ENCODE measurements at regions not wholly inside any gene's neighbourhood (a gene's known extent, or its start where the extent isn't known, plus 50 kb on each side); places are given as distances from the start of the nearest gene placed in this dataset.

DNA sequence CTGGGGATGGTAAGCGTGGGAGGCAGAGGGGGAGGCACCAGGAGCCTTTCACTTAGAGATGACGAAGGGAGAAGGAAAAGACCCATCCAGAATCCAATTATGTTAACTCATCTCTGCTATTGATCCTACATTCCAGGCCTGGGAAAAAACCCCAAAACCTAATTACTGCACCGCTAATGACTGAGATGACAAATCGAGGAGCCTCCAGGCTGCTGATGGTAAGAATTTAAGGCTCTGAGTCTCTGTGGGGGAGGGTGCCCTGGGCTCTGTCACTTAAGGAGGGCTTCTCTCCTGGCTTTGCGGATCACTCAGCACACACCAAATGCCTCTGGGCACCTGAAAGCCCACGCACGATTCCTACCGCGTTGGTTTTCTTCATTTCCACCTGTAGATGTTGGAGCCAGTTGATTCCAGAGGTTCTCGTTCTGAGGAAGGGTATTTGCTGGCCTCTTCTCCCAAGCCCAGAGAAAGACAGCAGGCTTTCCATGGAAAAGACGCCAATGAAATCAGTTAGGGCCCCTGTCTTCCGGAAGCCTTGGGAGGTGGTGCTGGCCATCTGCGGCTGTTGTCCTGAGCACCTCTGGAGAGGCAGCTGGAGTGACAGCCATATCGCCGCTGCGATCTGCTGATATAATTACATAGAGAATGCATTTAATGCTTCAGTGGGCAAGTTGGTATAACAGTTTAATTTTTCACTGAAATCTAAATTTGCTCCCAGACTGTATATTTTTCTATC is 751.2 kb downstream of the BRD1 start:
- no peak for FAIRE-seq
- TF ChIP-seq TAF1 (IDR thresholded peaks at IDR 0.05; ENCODE audit: low read depth, low read length) (no peak), POU2F2 (IDR thresholded peaks at IDR 0.05; ENCODE audit: low read depth, low read length) (no peak), POLR2A (IDR thresholded peaks at IDR 0.05; ENCODE audit: low read depth, low read length) (no peak), PAX5 (IDR thresholded peaks at IDR 0.05; ENCODE audit: insufficient read depth, low read length, severe bottlenecking) (no peak), SPI1 (IDR thresholded peaks at IDR 0.05; ENCODE audit: low read depth, low read length) (no peak), POLR2AphosphoS5 (IDR thresholded peaks at IDR 0.05; ENCODE audit: low read depth, low read length) (no peak)
- no peak for DNase-seq (ENCODE audit: insufficient read length, low spot score)

DNA sequence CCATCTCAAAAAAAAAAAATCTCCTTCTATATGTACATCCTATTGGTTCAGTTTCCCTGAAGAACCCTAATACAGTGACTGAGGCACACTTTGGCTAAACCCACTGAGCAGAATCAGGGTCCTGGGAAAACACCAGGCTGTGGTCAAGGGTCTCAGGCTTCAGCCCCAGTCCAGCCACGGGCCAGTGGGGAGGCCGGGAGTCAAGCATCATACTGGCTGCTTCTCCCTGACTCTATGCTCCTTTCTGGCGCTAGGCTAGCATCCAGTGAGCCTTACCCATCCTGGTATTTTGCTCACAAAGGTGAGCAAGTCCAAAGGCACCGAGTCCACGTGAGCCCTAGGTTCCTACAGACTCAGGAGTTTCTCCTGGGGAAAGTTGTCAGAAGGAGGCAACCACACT is 752.5 kb downstream of the BRD1 start:
- FAIRE-seq (no peak), DNase-seq (ENCODE audit: insufficient read length, low spot score) (no peak)
- no peak for TF ChIP-seq TAF1 (IDR thresholded peaks at IDR 0.05; ENCODE audit: low read depth, low read length)
- no peak for TF ChIP-seq POLR2A (IDR thresholded peaks at IDR 0.05; ENCODE audit: low read depth, low read length)
- TF ChIP-seq POLR2AphosphoS5 (IDR thresholded peaks at IDR 0.05; ENCODE audit: low read depth, low read length): no peak
- TF ChIP-seq PAX5 (IDR thresholded peaks at IDR 0.05; ENCODE audit: insufficient read depth, low read length, severe bottlenecking): no peak
- no peak for TF ChIP-seq POU2F2 (IDR thresholded peaks at IDR 0.05; ENCODE audit: low read depth, low read length)
- no peak for TF ChIP-seq SPI1 (IDR thresholded peaks at IDR 0.05; ENCODE audit: low read depth, low read length)

DNA sequence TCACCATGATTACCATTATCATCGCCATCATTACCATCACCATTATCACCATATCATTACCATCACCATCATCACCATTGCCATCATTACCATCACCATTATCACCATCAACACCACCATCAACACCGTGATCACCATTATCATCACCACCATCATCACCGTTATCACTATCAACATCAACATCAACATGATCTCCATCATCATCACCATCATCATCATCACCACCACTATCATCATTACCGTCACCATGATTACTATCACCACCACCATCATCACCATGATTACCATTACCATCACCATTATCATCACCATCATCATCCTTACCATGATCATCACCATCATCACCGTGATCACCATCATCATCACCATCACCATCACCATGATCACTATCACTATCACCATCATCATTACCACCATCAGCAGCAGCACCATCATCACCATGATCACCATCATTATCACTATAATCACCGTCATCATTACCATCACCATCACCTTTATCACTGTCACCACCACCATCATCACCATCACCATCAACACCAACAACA is 753.7 kb downstream of the BRD1 start:
- DNase-seq (ENCODE audit: insufficient read length, low spot score): no peak
- FAIRE-seq: no peak
- TF ChIP-seq SPI1 (IDR thresholded peaks at IDR 0.05; ENCODE audit: low read depth, low read length) (no peak), POLR2AphosphoS5 (IDR thresholded peaks at IDR 0.05; ENCODE audit: low read depth, low read length) (no peak), TAF1 (IDR thresholded peaks at IDR 0.05; ENCODE audit: low read depth, low read length) (no peak), POLR2A (IDR thresholded peaks at IDR 0.05; ENCODE audit: low read depth, low read length) (no peak), PAX5 (IDR thresholded peaks at IDR 0.05; ENCODE audit: insufficient read depth, low read length, severe bottlenecking) (no peak), POU2F2 (IDR thresholded peaks at IDR 0.05; ENCODE audit: low read depth, low read length) (no peak)

DNA sequence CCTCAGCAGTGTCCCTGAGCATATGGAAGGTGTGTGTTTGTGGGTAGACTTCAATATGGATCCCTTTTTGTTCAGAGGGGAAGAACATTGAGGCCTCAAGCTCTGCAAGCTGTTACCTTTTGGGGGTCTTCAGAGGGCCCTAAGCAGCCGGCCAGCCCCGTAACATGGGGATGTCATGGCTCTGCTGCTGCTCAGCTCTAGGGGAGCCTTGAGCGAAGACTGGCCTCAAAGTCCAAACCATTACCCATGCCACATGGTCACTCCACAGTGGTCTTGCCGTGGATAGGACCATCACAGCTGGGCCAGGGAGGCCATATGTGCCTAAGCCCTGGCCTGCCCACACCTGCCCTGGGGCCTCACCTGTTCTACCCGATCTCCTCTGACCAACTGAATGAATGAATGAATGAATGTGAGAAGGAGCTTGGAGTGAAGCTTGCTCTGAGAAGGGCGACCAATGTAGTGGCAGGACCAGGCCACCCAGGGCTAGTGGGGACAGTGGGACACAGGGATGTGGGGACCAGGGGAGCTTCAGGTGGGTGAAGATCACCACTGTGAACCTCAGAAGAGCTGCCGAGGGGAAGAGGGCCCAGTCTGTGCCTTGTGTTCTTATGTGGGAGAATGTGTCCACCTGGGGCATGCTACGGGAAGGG is 754.6 kb downstream of the BRD1 start:
- no peak for FAIRE-seq
- no peak for DNase-seq (ENCODE audit: insufficient read length, low spot score)
- TF ChIP-seq POU2F2 (IDR thresholded peaks at IDR 0.05; ENCODE audit: low read depth, low read length) (no peak), TAF1 (IDR thresholded peaks at IDR 0.05; ENCODE audit: low read depth, low read length) (no peak), POLR2AphosphoS5 (IDR thresholded peaks at IDR 0.05; ENCODE audit: low read depth, low read length) (no peak), SPI1 (IDR thresholded peaks at IDR 0.05; ENCODE audit: low read depth, low read length) (no peak), POLR2A (IDR thresholded peaks at IDR 0.05; ENCODE audit: low read depth, low read length) (no peak), PAX5 (IDR thresholded peaks at IDR 0.05; ENCODE audit: insufficient read depth, low read length, severe bottlenecking) (no peak)

DNA sequence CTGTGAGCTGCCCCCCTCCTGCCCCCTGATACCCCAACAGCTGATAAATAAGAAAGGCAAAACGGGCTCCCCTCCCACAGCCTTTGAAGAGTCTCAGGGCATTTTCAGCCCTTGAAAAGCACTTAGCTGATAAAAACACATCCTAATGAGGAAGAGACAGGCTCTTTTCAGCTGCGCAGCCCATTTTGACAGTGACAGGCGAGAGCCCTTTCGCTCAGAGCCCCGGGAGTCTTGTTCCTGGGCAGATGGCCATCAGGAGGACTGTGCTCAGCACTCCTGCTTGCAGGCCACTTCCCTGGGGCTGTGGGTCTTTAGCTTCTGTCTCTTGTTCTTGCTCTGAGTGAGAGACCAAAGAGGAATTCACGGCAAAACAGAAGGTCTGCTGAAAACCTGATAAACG is 757.2 kb downstream of the BRD1 start:
- no peak for TF ChIP-seq PAX5 (IDR thresholded peaks at IDR 0.05; ENCODE audit: insufficient read depth, low read length, severe bottlenecking)
- TF ChIP-seq POLR2AphosphoS5 (IDR thresholded peaks at IDR 0.05; ENCODE audit: low read depth, low read length): no peak
- no peak for TF ChIP-seq TAF1 (IDR thresholded peaks at IDR 0.05; ENCODE audit: low read depth, low read length)
- no peak for TF ChIP-seq POU2F2 (IDR thresholded peaks at IDR 0.05; ENCODE audit: low read depth, low read length)
- TF ChIP-seq POLR2A (IDR thresholded peaks at IDR 0.05; ENCODE audit: low read depth, low read length): no peak
- TF ChIP-seq SPI1 (IDR thresholded peaks at IDR 0.05; ENCODE audit: low read depth, low read length): no peak
- DNase-seq (ENCODE audit: insufficient read length, low spot score) (no peak), FAIRE-seq (no peak)

DNA sequence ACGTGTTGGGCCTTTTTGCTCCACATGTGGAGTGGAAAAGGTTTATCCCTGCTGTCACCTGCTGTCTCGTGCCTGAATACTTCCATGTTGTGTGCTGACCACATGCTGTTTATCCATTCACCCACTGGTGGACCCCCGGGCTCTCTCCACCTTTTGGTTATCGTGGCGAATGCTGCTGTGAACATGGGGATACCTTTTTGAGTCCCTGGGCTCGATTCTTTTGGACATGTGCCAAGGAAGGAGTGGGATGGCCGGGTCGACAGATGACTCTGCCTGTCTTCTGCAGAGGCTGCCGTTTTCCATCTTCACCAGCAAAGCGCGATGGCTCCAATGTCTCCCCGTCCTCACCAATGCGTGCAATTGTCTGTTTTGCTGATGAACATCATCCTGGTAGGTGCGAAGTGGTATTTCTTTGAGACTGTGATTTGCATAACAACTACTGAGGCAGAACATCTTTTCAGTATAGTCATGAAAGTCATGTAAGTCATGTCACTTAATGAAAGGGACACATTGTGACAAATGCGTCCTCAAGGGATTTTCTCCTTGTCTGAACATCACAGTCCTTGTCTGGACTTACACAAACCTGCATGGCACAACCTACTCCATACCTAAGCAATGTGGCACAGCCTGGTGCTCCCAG is 758.7 kb downstream of the BRD1 start:
- TF ChIP-seq POLR2AphosphoS5 (IDR thresholded peaks at IDR 0.05; ENCODE audit: low read depth, low read length) (no peak), TAF1 (IDR thresholded peaks at IDR 0.05; ENCODE audit: low read depth, low read length) (no peak), POU2F2 (IDR thresholded peaks at IDR 0.05; ENCODE audit: low read depth, low read length) (no peak), POLR2A (IDR thresholded peaks at IDR 0.05; ENCODE audit: low read depth, low read length) (no peak), PAX5 (IDR thresholded peaks at IDR 0.05; ENCODE audit: insufficient read depth, low read length, severe bottlenecking) (no peak), SPI1 (IDR thresholded peaks at IDR 0.05; ENCODE audit: low read depth, low read length) (no peak)
- DNase-seq (ENCODE audit: insufficient read length, low spot score): no peak
- FAIRE-seq: no peak

DNA sequence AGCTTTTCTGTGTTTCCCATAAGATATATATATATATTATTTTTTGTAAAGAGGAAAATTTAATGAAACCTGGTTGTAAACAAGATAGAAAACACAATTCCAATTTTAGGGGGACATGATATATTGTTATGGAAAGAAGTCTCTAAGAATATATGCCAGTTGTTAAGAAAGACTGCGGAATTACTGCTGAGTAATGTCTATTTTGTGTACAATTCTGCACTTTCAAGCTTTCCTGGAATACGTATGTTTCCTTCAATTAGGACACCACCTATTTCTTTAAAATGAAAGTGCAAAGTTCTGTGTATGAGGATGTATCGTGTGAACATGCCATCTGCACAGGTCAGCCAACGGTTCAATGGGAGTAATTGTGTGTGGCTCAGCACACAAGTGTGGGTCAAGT is 760.2 kb downstream of the BRD1 start:
- TF ChIP-seq POLR2AphosphoS5 (IDR thresholded peaks at IDR 0.05; ENCODE audit: low read depth, low read length) (no peak), TAF1 (IDR thresholded peaks at IDR 0.05; ENCODE audit: low read depth, low read length) (no peak), SPI1 (IDR thresholded peaks at IDR 0.05; ENCODE audit: low read depth, low read length) (no peak), POU2F2 (IDR thresholded peaks at IDR 0.05; ENCODE audit: low read depth, low read length) (no peak), POLR2A (IDR thresholded peaks at IDR 0.05; ENCODE audit: low read depth, low read length) (no peak), PAX5 (IDR thresholded peaks at IDR 0.05; ENCODE audit: insufficient read depth, low read length, severe bottlenecking) (no peak)
- DNase-seq (ENCODE audit: insufficient read length, low spot score) (no peak), FAIRE-seq (no peak)

DNA sequence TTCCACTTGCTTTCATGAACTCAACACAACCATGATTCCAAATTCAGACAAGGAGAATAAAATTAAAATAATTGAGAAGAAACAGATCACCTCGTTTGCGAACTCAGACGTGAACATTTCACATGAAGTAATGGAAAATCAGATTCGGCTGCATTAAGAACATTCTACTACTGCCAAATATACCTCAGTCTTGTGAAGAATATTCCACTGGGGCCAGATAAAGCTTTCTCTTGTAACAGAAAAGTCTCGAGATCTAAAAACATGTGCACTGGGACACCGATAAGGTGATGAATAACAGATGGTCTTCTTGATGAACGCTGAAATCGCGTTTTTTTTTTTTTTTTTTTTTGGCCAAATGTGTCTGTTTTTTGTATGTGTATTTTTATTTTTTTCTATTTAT is 761.1 kb downstream of the BRD1 start:
- TF ChIP-seq POLR2AphosphoS5 (IDR thresholded peaks at IDR 0.05; ENCODE audit: low read depth, low read length): no peak
- TF ChIP-seq PAX5 (IDR thresholded peaks at IDR 0.05; ENCODE audit: insufficient read depth, low read length, severe bottlenecking): no peak
- TF ChIP-seq TAF1 (IDR thresholded peaks at IDR 0.05; ENCODE audit: low read depth, low read length): no peak
- no peak for TF ChIP-seq POLR2A (IDR thresholded peaks at IDR 0.05; ENCODE audit: low read depth, low read length)
- TF ChIP-seq POU2F2 (IDR thresholded peaks at IDR 0.05; ENCODE audit: low read depth, low read length): no peak
- no peak for TF ChIP-seq SPI1 (IDR thresholded peaks at IDR 0.05; ENCODE audit: low read depth, low read length)
- DNase-seq (ENCODE audit: insufficient read length, low spot score) (no peak), FAIRE-seq (no peak)

DNA sequence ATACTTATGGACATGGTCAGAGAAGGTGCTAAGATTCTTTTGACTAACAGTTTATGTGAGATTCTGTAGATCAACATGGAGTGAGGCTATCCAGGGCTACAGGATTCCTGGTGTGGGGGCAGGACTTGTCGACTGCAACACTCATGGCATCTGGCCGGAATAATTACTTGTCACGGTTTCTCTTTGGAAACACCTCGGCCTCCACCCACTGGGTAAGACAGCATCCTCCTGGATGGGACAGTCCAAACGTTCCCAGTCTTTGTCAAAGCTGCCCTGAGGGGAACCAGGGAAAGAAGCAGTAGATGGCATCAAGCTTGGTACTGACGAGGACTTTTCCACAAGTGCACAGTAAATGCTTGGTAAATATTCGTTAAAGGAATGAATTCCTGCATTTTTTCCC is 762.8 kb downstream of the BRD1 start:
- DNase-seq (ENCODE audit: insufficient read length, low spot score) (no peak), FAIRE-seq (no peak)
- TF ChIP-seq POLR2AphosphoS5 (IDR thresholded peaks at IDR 0.05; ENCODE audit: low read depth, low read length): no peak
- no peak for TF ChIP-seq POLR2A (IDR thresholded peaks at IDR 0.05; ENCODE audit: low read depth, low read length)
- TF ChIP-seq POU2F2 (IDR thresholded peaks at IDR 0.05; ENCODE audit: low read depth, low read length): no peak
- no peak for TF ChIP-seq TAF1 (IDR thresholded peaks at IDR 0.05; ENCODE audit: low read depth, low read length)

Measured in GM12891 (cell line).